Esophagus squamous epithelium (tissue), 4 donors: ENCODE measurements at regions not wholly inside any gene's neighbourhood (a gene's known extent, or its start where the extent isn't known, plus 50 kb on each side); places are given as distances from the start of the nearest gene placed in this dataset.

Experiments
- POLR2A ChIP-seq, 4 donors: fragments of 450-650 bp; IDR thresholded peaks; one replicate each; pipeline ENCODE4 v1.6.1; 2017; ENCODE audit warnings: antibody characterized with exemption in 4 of 4, mild to moderate bottlenecking in 4 of 4, moderate library complexity in 3 of 4
- TF ChIP-seq, protein P1 (sequence below), 6 experiments: fragments of 450-650 bp in 4 of 6; fragments of 200-600 bp in 2 of 6; sonication (generic) in 2 of 6; IDR thresholded peaks; one replicate each; pipeline ENCODE4 v1.5.1; 2016 to 2019; ENCODE audit warnings: antibody characterized with exemption in 6 of 6, mild to moderate bottlenecking in 4 of 6, moderate library complexity in 4 of 6

DNA sequence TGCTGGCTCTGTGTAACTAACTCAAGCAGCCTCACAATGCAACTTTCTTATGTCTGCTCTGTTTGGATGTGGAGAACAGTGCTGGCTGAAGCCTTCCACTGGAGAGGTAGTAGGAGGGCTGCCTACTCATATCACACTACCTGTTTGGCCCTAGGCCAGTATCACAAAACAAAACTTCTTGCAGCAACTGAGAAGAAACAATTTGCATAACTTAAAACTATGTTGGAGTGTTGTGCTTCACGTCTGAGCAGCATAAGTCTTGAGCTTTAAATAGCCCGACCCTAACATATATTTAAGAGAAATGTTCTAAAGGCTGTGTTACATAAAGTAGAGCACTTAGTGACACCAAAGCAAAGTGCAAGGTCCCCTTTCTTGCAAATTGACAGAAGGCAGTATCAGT lies 204.9 kb upstream of the ACVR2A start:
- TF ChIP-seq, protein P1, sequence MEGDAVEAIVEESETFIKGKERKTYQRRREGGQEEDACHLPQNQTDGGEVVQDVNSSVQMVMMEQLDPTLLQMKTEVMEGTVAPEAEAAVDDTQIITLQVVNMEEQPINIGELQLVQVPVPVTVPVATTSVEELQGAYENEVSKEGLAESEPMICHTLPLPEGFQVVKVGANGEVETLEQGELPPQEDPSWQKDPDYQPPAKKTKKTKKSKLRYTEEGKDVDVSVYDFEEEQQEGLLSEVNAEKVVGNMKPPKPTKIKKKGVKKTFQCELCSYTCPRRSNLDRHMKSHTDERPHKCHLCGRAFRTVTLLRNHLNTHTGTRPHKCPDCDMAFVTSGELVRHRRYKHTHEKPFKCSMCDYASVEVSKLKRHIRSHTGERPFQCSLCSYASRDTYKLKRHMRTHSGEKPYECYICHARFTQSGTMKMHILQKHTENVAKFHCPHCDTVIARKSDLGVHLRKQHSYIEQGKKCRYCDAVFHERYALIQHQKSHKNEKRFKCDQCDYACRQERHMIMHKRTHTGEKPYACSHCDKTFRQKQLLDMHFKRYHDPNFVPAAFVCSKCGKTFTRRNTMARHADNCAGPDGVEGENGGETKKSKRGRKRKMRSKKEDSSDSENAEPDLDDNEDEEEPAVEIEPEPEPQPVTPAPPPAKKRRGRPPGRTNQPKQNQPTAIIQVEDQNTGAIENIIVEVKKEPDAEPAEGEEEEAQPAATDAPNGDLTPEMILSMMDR (IDR thresholded peaks at IDR 0.05) = no peak
- TF ChIP-seq POLR2A (IDR thresholded peaks at IDR 0.05) = no peak
